ENCODE measurements at regions not wholly inside any gene's neighbourhood (a gene's known extent, or its start where the extent isn't known, plus 50 kb on each side); places are given as distances from the start of the nearest gene placed in this dataset.

DNA sequence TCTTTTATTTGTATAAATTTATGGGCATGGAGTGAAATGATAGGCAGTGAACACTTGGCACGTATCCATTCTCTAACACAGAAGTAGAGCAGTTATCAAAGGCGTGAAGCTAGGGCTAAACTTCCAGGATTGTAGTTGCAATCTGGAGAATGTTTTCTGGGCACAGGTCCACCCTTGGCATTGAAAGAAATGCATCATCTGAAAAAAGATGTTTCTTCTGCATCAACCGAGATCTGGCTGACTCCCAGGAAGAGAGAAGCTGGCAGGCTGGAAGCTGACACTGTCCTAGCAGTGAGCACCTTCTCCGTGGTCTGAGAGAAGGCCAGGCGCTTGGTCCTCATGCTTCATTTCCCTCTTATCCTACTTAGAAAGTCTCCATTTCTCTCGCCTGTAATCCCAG, 600.0 kb downstream of the BRD1 start:
- no peak for DNase-seq

DNA sequence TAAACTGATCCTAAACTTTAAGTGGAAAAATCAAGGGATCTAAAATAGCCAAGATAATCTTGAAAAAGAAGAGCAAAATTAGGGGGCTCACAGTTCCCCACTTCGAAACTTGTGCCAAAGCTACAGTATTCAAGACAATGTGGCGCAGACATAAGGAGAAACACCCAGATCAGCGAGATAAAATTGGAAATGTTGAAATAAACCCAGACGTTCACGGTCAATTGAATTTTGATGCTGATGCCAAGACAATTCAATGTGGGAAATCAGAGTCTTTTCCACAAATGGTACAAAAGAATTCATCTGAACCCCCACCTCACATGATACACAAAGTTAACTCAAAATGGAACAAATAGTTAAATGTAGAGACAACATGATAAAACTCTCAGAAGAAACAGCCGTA, 601.6 kb downstream of the BRD1 start:
- DNase-seq: no peak

DNA sequence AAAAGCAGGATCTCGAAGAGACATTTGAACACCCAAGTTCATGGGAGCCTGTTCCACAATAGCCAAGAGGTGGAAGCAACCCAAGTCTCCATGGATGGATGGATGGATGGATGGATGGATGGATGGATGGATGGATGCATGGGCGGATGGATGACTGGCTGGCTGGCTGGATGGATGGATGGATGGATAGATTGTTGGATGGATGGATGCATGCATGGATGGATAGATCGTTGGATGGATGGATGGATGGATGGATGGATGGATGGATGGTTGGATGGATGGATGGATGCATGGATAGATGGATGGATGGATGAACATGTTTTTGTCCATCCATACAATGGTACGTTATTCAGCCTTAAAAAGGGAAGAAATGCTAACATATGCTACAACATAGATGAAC, 603.4 kb downstream of the BRD1 start:
- no peak for DNase-seq

DNA sequence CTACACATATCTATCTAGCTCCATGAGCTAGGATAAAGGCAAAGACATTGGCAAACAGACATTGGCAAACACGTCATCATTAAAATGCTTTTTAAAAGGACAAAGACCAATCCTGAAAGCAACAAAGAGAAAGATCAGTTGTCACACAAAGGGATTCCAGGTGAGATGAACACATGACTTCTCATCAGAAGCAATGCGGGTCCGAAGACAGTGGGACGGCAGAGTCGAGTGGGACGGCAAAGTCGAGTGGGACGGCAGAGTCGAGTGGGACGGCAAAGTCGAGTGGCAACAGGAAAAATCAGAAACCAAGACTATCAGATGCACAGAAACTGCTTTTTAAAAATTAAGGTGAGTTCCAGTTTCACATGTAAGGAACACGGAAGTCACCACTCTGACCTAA, 609.5 kb downstream of the BRD1 start:
- no peak for DNase-seq

DNA sequence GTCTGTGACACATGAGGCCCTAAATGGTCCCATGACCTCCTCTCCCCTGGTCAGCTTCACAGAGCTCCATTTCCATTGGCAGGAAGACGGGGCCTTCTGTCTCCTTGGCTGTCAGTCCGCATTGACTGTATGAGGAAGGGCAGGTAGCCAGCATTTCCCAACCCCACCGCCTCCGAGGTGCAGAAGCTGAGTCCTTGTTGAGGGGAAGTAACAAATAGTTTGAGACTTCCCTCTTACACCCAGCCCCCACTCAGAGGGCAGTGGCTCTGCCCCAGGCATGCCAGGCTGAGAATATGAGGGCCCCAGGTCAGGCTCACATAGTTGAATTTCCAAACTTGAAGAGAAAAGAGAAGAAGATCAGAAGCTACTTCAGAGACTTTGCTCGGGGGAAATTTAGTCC, 611.1 kb downstream of the BRD1 start:
- DNase-seq: no peak

DNA sequence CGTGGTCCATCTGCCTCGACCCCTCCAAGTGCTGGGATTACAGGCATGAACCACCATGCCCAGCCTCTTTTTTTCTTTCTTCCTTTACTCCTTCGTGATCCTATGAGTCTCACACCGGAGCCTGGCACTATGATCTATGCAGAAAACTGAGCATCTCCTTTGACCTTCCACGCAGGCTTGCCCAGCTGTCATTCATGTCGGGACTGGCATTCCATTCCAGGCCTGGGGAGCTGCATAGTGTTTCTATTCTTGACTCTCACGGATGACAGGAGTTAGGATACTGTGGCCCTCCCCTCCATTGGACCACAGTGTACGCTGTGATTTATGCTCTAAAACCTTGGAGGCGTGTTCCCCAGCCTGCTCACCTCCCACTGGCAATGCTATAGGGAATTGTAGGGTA, 611.8 kb downstream of the BRD1 start:
- no peak for DNase-seq

DNA sequence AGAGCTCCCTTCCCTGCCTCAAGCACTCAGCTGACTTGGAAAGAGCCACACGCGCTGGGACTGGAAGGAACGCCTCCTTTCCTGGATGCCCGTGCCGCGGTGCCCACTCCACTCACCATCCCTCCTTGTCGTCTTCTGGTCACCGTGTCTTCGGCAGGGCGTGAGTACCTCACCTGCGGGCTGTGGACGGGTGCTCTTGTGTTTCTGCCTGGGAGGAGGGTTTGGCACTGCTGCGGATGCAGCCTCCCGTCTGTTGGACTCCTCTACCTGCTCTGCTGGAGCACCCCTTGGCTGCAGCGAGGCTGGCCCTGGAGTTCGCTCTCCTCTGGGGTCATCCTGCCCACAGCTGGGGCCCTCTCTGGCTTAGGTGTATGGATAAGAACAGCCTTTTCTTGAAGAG, 612.7 kb downstream of the BRD1 start:
- no peak for DNase-seq

DNA sequence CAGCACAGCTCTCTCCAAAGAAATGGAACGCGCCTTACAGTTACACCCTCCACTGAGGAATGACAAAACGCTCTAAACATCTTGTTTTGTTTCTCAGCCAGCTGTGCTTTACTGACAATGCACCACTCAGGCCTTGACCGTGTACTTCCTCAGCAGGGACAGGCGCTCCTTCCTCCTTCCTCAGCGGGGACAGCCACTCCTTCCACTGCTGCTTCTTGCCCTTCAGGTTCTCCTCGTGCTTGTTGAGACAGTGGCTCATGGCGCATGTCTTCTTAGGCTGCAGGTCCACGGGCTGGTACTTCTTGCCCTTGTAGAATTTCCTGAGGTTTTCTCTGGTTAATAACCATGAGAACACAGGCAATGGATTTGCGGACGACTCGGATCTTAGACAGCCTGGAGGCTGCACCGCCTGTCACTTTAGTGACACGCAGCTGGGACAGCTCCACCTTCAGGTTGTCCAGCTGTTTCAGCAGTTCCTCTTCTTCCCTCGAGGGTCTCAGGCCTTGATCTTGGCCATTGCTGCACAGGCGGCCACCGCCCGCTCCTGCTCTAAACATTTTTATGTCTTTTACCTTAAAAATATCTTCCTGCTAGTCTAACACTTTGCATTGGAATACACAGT, 613.8 kb downstream of the BRD1 start:
- DNase-seq: no peak

DNA sequence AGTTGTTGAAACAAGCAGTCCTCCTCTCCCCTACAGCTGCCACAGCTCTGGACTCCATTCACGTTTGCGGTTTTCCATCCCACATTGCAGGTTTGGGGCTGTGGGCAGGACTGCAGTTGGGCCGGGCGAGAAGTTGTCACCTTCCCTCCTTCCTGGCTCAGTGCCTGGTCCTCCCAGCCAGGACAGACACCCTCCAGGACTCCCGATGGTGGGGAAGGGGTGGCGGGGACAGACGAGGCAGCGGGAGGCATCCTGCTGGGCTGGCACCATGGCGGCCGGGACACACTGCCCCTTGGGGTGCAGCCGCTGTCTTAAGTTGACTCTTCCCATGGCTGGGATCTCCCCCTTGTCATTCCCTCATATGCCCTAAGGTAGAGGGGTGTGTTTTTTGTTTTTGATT, 615.2 kb downstream of the BRD1 start:
- no peak for DNase-seq

DNA sequence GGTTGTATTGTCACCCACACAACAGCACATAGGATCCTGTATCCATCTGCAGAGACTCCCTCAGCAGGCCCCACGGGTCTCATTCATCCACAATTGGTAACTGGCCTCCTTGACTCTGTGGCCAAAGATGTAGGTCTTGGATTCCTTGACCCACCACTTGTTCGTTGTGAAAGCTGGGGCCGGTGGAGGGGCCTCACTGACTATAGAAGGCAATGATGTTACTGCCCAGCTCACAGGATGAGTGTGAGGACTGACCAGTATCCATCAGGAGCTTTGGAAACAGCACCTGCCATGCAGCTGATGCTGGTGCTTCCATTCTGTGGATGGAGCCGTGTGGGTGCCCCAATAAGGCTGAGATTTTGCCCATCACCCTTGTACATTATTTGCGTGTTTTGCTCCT, 615.7 kb downstream of the BRD1 start:
- no peak for DNase-seq

DNA sequence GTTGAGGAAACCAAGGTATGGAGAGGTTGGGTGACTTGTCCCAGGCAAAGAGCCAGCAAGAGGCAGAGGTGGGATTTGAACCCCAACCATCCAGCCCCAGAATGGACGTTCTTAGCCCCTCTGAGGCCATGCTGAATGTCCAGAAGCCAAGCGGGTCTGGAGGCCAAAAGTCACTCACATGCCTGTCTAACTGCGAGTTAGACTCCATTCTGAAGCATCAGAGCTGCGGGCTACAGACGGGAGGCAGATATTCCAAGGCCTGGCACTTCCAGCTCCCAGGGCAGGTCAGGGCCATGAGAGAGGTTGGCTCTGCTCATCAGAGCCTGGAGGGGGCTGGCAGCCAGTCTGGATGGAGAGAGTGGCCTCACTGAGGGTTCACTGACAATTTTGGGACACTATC, 616.5 kb downstream of the BRD1 start:
- DNase-seq: no peak

DNA sequence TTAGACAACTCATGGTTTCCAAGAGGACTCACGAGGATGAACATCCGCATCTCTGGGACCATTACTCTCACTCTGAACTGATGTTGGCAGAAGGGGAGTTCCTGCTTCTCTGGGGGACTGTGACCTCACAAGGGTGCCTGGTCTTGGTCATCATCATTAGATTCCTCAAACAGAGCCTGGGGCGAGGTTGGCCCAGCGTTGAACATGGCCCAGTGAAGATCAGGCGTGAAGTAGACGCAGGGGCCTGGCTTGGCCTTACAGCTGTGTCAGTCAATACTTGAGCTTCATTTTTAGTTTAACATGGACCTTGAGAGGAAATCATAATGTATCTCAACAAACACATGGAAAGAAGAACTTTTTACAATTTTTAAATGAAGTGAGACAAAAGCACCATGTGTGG, 617.1 kb downstream of the BRD1 start:
- DNase-seq: no peak

DNA sequence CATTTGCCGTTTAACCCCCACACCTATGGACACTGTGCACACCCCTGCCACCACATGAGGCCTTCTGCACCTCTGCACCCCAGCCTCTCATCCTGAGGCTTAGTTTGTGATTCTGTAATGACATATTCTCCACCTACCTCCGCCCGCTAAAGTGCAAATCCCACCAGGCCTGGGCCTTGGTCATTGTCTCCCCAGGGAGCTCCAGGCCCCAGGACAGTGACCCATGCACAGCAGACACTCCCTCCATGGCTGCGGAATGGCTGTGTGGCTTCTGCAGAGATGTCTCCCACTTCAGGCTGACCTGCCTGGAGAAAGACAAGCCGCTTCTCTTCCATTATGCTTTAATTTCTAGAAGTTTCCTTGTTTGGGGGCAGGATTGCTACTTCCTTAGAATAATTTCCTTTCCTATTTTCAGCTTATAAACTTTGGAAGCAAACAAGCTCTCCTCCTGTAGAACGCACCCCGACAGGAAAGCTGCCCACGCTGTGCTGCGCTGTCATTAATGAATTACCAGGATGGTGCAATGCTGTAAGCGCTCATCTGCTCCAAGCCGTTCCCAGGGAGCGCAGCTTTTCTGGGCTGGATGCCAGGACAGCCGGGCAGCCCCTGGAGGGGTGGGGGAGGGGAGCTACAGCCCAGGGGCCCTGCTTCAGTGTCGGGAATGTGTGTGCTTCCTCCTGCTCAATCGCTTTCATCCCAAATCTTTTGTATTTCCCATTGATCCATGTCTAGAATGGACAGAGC, 618.0 kb downstream of the BRD1 start:
- no peak for DNase-seq

DNA sequence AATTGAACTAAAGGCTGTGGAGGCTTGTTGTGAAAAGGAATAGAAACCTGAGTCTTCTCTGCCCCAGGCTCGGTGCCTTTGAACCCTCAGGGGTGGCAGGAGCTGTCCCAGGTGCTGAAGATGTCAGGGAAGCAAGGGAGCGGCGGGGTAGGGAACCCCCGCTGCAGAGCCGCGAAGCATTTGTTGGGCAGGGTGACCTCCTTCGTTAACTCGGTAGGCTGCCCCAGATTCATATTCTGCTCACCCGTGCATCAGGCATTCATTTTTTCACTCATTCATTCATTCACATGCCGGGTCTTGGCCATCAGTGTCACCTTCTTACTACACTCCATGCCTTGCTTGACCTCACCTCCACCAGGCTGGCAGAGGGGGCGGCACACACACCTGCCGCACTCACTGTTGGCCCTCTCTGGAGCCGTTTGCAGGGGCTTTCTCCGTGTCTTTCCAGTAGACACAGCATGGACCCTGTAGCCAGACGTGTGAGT, 618.9 kb downstream of the BRD1 start:
- DNase-seq: no peak

DNA sequence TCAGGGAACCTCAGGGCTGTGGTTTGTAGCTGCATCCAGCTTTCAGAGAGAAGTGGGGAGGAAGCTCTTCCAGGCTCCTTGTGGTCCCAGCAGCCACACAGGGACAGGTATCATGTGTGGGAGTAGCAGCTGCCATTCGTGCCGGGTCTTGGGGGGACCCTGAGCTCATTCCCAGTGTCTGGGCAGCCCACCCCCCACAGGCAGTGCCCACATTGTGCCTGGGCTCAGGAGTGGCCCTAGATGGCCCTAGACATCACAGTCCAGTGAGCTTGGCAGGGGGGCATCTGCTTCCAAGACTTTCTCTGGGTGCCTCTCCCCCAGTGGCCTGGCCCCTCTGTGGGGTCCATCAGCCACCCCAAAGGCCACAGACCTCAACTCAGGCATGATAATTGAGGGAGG, 619.7 kb downstream of the BRD1 start:
- DNase-seq: no peak

DNA sequence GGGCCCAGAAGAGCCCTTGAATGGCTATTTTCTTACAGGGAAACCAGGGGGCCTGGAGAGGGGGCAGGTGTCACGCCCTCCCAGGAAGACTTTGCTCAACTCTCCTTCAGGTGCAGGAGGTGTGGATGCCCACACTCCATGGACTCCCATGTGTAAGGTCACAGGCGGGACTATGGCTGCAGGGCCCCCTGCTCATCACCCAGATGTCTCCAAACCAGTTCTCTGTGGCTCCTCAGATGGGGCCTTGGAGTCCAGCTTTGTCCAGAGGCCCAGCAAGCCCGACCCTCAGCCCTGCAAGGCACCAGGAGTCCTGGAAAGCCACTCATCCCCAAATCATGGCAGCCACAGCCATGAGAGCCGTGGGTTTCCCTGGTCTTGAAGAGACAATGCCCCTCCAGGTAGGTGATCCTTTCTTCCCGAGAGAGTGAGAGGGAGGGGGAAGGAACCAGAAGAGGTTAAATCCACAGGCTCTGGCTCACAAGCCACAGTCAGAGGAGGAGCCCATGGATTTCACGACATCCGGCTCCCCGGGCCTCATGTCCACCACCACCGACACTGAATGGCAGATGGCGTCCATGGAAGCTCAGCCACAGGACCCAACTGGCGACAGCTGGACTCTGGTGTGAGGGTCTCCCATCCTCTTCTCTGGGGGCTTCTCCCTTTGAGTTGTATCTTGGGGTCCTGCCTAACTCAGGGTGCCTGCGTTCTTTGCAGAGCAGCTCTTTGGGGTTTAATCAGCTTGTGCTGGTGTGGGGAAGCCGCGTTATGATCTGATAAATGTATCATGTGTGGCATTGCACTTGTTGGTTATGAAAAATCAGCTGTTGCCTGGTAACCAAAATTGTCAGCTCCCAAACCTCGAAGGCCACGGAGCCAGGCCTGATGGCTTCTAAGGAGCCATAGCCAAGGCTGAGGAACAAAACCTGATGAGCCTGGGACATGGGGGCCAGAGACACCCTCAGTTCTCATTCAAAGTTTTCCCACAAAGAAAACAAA, 620.4 kb downstream of the BRD1 start:
- no peak for DNase-seq

DNA sequence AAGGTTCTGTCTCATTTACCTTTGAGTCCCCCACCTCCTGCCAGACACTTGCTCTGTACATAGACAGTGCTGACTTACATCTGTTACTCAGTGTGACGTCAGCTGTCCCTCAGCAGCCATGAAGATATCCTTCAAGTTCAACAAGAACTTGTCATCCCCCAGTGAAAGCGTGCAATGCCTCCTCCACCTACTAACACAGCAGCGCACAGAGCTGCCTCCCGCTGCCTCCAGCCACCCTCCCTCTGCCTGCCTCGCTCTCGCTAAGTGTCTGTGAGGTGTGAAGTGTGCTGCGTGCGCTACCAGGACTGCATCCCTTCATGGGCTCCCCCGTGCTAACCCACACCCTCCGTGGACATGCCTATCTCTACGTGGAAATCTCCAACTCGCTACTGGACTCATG, 621.4 kb downstream of the BRD1 start:
- DNase-seq: no peak

DNA sequence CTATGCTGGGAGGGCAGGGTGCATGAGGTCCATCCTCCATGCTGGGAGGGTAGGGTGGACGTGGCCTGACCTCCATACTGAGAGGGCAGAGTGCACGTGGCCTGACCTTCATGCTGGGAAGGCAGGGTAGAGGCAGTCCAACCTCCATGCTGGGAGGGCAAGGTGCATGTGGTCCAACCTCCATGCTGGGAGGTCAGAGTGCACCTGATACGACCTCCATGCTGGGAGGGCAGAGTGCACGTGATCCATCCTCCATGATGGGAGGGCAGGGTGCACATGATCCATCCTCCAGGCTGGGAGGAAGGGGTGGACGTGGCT, 622.2 kb downstream of the BRD1 start:
- no peak for DNase-seq

DNA sequence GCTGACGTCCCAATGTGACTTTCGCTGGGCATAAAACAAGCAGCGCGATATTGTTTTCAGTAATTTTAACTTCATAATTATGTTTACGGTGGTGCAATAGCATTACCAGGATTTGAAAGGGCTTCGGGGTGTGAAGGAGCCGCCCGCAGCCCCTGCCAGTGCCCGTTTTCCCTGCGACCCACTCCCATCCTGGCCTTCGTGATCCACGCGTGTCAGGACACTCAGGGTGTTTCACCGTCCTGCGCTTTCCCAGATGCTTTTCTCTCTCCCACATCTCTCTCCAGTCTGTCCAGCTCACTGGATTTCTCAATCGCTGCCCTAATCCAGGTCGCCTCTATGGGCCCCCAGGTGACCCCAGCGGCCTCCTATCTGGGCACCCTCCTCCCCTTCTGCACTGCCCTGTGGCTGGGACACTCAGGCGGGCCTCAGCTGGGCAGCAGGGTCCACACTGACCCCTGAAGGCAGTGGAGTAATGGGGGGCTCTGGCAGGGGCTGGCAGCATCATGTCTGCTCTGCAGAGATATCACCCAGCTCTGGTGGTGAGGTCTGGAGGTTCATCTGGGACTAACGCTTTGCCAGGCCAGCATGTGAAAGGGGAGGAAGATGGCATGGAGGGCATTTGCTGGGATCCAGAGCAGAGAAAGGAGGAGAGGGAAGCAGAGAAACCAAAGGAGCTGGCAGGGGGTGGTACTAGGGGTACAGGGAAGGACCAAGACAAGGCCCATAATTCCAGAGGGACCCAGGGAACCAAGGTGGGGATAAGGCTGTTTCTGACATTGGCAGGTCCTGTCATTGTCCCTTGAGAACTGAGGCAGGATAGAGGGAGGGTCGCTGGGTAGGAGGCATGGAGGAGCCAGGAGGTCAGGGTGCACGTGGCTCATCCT, 622.8 kb downstream of the BRD1 start:
- DNase-seq: no peak

DNA sequence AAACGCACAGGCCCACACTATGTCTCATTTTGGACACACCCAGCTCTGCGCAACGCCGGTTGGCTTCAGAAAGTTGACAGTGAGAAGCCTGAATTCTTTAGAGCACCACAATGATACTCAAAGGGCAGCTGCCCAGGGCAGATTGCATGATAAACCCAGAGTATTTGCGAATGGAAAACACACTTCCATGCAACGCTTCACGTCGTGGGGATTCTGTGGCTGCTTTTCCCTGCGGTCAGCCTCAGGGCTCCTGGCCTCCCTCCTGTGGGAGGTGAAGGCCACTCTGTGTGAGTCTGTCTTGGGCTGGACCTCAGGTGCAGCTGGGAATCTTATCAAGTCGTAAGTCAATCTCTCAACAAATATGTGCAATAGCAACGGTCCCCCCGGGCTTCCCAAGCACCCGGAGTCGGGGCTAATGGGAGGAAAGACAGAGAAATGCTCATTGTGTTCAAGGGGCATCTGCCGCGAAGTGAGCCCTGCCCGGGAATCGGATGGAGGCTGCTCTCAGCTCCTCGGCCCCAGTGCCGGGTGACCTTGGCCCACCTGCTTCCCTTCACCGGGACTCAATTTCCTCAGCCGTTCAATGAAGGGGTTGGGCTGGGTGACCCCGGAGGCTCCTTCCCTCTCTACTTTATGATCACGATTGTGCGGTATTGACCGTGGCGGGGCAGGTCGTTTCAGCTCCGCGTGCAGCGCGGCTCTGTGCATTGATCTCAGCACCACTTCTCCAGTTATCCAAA, 623.6 kb downstream of the BRD1 start:
- no peak for DNase-seq

DNA sequence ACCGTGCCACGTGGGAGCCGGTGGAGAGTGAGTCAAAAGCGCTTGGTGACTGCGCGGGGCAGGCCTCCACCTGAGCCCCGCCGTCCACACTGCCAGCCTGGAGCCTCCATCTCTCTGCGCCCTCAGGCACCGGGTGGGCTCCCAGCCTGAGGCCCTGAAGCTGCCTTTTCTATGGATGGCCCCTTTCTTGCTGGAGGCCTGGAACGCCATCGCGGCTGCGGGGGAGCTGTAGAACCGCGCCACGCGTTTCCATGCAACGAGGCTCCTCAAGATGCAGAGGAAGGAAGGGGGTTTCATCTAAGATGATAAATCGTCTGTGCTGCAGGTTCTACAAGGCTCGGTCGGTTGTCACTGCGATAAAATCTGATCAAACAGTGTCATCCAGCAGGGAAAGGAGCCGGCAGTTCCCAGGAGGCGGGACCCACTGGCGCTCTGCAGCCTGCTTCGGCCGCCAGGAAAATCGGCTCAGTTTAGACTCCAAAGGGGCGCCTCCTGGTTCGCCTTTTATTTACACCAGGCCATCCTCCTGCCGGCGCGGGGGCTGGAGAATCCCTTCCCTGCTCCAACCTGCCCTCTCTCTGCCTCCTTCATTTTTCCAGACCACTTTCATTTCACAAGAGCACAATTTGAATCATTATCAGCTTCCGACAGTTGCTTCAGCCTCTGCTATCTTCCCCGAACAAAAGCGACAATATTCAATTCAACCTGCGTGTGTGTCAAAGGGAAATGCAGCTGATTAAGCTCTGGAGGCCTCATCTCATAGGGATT, 624.4 kb downstream of the BRD1 start:
- no peak for DNase-seq
